ENCODE measurements at regions not wholly inside any gene's neighbourhood (a gene's known extent, or its start where the extent isn't known, plus 50 kb on each side); places are given as distances from the start of the nearest gene placed in this dataset.
"Not testable (repeated sequence)": the region's sequence is repeated elsewhere in the genome, so short reads cannot be mapped to it uniquely, and the experiment has no call there.

DNA sequence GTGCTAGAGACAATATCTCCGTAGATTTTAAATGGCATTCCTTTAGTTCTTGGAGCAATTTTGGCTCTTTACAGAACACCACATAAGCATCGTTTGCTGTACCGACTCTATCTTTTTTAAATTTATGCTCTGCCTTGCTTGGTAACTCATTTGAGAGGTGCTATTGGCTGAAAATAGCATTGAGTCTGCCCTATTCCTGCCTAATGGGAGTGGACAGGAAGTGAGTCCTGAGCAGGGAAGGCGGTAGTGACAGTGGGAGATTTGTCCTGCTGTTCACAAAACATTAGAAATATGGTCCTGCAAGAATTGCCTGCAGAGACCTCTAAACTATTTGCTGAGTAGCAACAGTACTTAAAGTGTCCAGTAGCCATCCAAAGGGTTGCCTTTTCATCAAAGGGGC, 115.2 kb upstream of the IFNE start:
- DNase-seq (ENCODE audit: low read depth in 2 of 2), result no peak

DNA sequence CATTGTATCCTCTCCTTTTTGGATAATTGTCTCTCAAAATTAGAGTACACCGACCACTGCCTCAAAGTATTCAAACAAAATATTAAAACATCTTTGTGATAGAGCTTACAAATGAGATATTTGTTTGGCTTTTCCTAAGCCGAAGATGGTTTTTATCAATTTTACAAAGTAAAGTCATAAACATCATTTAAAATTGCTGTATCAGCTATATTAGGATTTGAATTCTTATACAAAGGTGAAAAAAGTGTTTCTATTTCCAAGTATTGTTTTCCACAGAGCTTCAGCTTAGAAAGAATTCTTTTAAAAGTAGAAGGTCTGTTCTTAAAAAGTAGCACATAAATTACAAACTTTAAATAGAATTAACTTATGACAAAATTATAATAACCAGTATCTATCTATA, 116.6 kb upstream of the IFNE start:
- DNase-seq (ENCODE audit: low read depth in 2 of 2), result no peak

DNA sequence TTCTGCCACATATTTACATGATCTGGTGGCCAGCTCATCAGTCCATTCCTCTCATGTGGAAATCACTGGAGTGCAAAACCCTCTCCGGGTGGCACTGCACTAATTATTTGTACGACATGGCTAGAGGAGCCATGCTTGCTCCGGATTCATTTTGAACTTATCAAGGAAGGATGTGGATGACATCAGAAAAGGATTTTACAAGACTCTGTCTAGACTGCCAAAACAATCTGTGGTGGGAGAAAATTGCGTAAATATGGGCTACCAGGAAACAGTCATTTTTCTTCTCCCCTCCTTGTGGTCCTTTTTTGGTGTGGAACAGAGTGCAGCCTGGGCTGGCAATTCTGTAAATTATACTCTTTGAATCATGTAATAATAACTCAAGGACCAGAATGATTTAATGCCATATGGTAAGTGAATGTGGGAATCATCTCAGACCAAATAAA, 123.4 kb upstream of the IFNE start:
- no peak for DNase-seq (ENCODE audit: low read depth in 2 of 2)

DNA sequence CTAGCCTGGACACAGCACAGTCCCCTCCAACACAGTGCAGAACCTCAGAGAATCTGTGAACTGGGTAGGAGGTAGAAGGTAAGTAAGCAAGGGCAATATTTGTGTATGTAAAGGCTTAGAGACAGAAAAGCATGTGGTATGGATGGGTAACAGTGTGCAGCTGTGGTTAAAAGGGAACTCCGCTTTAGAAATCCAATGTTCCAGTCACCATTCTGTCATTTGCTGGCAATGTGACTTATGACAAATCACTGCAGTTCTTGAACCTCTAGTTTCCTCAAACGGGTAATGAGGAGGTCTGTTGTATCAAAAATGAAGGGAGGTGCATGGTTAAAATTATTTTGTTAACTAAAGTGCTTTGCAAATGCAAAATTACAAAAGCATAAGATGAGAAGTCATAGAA, 125.5 kb upstream of the IFNE start:
- DNase-seq (ENCODE audit: low read depth in 2 of 2), result no peak

DNA sequence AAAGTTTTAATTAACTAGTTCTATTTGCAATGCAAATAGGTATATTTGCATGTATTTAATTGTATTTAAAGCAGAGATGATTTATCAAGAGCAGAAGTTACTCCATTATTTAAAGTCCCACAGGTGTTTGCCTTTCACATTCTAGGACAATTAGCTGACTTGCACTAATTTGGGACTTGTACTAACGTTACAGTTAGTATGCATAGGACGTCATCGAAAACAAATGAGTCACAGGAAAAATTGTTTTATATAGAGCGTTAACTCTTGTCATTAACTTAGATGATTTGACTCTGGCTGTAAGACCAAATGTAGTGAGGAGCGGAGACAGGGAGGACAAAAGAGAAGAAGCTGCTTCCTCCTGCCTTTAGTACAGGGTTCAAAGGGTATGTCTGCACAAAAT, 126.1 kb upstream of the IFNE start:
- DNase-seq (ENCODE audit: low read depth in 2 of 2), result no peak

GRCh38 chr9:21609506-21609905, 127.4 kb upstream of the IFNE start:
- DNase-seq (ENCODE audit: low read depth in 2 of 2), result no peak

- peak in 1 of 2 donors; percentile 27 for DNase-seq (ENCODE audit: low read depth in 2 of 2)
Observed at GRCh38 chr9:21611891-21612290, 129.8 kb upstream of the IFNE start.

- no peak for DNase-seq (ENCODE audit: low read depth in 2 of 2)
Observed at GRCh38 chr9:21615018-21615417, 132.9 kb upstream of the IFNE start.

- DNase-seq (ENCODE audit: low read depth in 2 of 2), result no peak
Observed at GRCh38 chr9:21615446-21615845, 133.3 kb upstream of the IFNE start.

GRCh38 chr9:21616082-21616778, 134.1 kb upstream of the IFNE start:
- no peak for DNase-seq (ENCODE audit: low read depth in 2 of 2)

DNA sequence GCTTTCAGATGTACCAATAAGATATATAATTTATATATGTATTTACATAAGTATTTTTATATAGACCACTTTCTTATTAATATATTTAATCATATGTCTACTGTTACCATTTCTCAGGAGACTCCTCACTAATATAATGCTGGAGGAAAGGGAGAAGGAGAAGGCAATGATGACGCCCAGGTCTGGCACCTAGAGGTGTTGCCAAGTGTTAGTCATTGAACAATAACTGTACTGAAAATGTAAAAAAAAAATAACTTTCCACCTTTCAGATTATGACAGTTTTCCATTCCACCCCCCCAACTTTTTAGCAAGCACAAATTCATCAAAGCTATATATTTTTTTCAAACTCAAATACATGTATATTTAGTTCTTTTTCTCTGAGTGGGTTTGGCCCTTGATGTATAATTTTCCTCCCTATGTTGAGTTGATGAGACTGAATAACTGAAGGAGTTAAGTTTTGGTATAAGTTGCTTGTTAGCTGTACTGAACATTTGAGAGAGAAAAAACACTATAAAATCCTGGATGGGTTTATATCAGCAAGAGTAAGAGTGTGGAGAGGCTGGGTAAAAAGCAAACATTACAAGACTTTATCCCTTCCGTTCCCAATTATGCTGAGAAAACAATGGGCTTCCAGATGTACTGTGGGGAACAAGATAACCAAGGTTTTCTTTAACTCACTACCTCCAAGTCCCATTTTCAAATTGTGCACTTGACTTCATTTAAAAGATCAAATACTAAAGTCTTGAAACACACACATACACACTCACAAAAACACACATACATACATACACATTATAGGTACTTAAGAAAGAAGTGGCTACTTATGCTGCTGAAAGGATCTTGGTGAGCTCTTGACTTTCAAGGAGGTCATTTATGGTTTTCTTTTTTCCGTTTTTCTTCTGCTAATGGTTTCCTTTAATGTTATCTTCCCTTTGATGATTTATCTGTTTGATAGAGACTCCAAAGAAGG, 142.8 kb upstream of the IFNE start:
- DNase-seq (ENCODE audit: low read depth in 2 of 2), result no peak

- no peak for DNase-seq (ENCODE audit: low read depth in 2 of 2)
Observed at GRCh38 chr9:21626493-21626892, 144.4 kb upstream of the IFNE start.

DNA sequence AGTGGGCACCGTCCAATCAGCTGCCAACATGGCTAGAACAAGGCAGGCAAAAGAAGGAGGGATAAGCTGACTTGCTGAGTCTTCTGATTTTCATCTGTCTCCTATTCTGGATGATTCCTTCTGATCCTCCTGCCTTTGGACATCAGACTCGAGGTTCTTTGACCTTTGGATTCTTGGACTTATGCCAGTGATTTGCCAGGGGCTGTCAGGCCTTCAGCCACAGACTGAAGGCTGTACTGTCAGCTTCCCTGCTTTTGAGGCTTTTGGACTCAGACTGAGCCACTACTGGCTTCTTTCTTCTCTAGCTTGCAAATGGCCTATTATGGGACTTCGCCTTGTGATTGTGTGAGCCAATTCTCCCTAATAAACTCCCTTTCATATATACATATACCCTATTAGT, 146.8 kb upstream of the IFNE start:
- not testable (repeated sequence) for DNase-seq (ENCODE audit: low read depth in 2 of 2)

- no peak for DNase-seq (ENCODE audit: low read depth in 2 of 2)
Observed at GRCh38 chr9:21634951-21635350, 152.8 kb upstream of the IFNE start.

GRCh38 chr9:21638104-21638503, 156.0 kb upstream of the IFNE start:
- DNase-seq (ENCODE audit: low read depth in 2 of 2), result no peak

DNA sequence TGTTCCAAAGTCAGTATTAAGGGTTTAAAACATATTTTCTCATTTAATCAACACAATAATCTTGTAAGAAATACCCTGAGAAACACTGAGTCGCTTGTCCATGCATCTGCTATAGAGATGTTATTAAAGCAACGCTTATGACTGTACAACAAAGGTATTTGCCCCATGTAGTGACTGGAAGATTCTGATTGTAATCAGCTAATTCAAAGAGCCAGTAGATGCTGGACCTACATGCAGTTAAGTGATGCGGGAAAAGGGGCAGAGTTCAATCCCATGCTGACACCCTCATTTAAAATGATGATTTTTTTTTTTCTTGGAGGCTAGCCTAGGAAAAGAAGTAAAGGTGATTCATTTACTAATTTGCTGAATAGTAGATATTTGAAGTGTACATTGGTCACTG, 149.3 kb upstream of the MTAP start:
- DNase-seq (ENCODE audit: low read depth in 2 of 2), result no peak

GRCh38 chr9:21653589-21653988, 148.8 kb upstream of the MTAP start:
- DNase-seq (ENCODE audit: low read depth in 2 of 2), result no peak

GRCh38 chr9:21656776-21657674, 145.4 kb upstream of the MTAP start:
- no peak for DNase-seq (ENCODE audit: low read depth in 2 of 2)

DNA sequence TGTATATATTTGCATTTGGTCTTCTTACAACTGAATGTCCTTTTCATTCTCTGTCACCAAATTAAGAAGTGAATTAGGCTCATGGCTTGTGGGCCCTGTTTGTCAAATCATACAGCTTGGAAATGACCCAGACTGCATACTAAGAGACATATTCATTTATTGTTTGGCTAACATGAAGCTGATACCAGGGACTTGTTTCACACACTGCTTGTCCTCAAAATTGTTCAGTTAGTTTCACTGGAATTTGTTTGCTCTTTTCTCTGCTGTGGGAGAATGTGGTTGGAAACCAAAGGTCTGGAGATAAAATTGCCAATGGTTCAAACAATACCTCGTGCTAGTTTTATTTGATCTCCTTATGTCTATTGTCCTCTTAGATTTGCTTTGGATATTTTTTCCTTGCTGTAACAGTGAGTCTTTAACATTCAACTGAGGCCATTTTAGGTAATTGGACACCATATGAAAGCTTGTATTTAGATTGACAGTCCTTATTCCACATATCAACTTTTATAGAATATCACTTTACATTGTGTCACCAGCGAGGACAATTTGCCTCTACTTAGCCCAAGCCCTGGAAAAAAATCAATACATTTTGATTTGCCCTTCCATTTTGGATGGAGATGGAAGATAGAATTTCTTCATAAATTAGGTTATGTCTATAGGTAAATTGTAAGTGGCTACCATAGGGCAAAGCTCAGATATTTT, 144.3 kb upstream of the MTAP start:
- DNase-seq (ENCODE audit: low read depth in 2 of 2), result no peak

- DNase-seq (ENCODE audit: low read depth in 2 of 2), result no peak
Observed at GRCh38 chr9:21660976-21661375, 141.5 kb upstream of the MTAP start.

- no peak for DNase-seq (ENCODE audit: low read depth in 2 of 2)
Observed at GRCh38 chr9:21661626-21662025, 140.8 kb upstream of the MTAP start.
